Epithelial cell of proximal tubule (primary cell): ENCODE measurements at regions not wholly inside any gene's neighbourhood (a gene's known extent, or its start where the extent isn't known, plus 50 kb on each side); places are given as distances from the start of the nearest gene placed in this dataset.

Experiments used
- DNase-seq: peaks from one replicate; pipeline ENCODE4 v3.0.0-alpha.2; 2011; ENCODE audit warnings: low read depth
- H3K4me3 ChIP-seq: 2 replicates; pipeline ENCODE4 v1.5.1; 2011; ENCODE audit warnings: low read depth, mild to moderate bottlenecking, low read length
- TF ChIP-seq, protein P1 (sequence below): conservative IDR thresholded peaks from 2 replicates; pipeline ENCODE4 v1.5.1; 2012; ENCODE audit warnings: low read depth, mild to moderate bottlenecking, low read length

DNA sequence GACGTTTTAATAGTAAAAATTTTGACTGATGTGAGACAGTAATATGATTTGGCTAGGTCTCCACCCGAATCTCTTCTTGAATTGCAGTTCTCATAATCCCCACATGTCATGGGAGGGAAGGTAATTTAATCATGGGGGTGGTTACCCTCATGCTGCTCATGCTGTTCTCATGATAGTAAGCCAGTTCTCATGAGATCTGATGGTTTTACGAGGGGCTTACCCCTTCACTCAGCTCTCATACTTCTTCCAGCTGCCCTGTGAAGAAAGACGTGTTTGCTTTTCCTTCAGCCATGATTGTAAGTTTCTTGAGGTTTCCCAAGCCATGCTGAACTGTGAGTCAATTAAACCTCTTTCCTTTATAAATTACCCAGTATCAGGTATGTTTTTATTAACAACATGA, 327.0 kb upstream of the CDH7 start:
- H3K4me3 ChIP-seq: no peak overlapping the region
- DNase-seq: no peak
- TF ChIP-seq, protein P1, sequence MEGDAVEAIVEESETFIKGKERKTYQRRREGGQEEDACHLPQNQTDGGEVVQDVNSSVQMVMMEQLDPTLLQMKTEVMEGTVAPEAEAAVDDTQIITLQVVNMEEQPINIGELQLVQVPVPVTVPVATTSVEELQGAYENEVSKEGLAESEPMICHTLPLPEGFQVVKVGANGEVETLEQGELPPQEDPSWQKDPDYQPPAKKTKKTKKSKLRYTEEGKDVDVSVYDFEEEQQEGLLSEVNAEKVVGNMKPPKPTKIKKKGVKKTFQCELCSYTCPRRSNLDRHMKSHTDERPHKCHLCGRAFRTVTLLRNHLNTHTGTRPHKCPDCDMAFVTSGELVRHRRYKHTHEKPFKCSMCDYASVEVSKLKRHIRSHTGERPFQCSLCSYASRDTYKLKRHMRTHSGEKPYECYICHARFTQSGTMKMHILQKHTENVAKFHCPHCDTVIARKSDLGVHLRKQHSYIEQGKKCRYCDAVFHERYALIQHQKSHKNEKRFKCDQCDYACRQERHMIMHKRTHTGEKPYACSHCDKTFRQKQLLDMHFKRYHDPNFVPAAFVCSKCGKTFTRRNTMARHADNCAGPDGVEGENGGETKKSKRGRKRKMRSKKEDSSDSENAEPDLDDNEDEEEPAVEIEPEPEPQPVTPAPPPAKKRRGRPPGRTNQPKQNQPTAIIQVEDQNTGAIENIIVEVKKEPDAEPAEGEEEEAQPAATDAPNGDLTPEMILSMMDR: no peak

- TF ChIP-seq, protein P1: no peak
- no peak overlapping the region for H3K4me3 ChIP-seq
- no peak for DNase-seq
Measured at GRCh38 chr18:65422544-65423136, 328.2 kb upstream of the CDH7 start.

DNA sequence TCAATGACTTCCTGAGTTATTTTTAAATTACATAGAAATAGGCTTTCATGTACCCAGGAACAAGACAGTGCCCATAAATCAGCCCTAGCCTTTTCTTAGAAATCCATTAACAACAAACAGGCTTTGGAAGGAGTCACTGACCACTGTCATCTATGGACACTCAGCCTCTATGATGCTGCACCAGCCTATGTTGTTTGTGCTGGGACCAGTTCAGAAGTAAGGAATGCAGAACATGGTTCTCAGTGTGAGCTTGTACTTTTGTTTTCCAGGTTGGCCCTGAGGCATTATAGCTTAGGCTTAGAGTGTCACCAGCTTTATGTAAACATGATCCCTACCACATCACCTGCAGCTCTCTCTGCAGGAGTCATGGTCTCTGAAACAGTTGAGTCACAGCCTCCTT, 335.7 kb upstream of the CDH7 start:
- H3K4me3 ChIP-seq: no peak overlapping the region
- DNase-seq: no peak
- TF ChIP-seq, protein P1: no peak

DNA sequence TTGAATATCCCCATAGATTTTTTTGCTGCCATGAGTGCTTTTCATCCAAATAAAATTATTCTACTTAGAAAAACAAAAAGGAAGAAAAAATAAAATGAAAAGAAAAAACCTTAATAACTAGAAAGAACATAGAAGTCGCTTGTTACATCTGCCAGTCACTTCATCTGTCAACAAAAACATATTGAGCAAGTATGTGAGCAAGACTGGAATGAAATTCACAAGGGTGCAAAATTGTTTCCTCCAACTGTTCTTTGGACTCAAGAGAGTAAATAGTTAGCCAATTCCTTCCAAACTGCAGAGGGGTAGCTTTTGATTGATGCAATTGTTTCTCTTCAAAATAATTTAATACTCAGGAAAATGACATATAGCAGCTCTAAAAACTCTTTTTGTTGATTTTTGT, 336.3 kb upstream of the CDH7 start:
- no peak overlapping the region for H3K4me3 ChIP-seq
- DNase-seq: no peak
- TF ChIP-seq, protein P1: no peak

GRCh38 chr18:65411061-65411460, 339.8 kb upstream of the CDH7 start:
- DNase-seq: no peak
- no peak overlapping the region for H3K4me3 ChIP-seq
- TF ChIP-seq, protein P1: no peak

GRCh38 chr18:65409261-65409660, 341.6 kb upstream of the CDH7 start:
- DNase-seq: no peak

DNA sequence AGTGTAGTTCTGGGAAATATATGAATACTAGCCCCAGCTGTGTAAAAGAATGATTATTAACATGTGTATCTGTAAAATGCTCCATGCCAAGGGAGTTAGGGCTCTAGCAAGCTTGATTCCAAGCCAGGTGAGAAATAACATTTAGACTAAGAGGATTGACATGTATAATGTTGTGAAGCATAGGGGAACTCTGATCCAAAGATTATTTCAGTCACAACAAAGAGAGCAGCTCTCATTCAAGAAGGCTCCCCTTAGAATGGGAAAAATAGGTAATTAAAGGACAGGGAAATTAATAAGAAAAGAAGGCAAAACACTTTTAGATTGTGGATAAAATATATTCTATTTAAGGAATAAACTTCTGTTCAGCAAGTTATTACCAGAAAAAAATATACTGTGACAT, 347.3 kb upstream of the CDH7 start:
- DNase-seq: no peak
- no peak overlapping the region for H3K4me3 ChIP-seq
- TF ChIP-seq, protein P1: no peak

More at GRCh38 chr18:65409261-65409660, 341.6 kb upstream of the CDH7 start:
- TF ChIP-seq, protein P1: no peak
- H3K4me3 ChIP-seq: no peak overlapping the region
